Trophoblast cell (in vitro differentiated cells and primary cell): ENCODE measurements at regions not wholly inside any gene's neighbourhood (a gene's known extent, or its start where the extent isn't known, plus 50 kb on each side); places are given as distances from the start of the nearest gene placed in this dataset.
"Not testable (repeated sequence)": the region's sequence is repeated elsewhere in the genome, so short reads cannot be mapped to it uniquely, and the experiment has no call there.

Experiments
- DNase-seq, 2 donors: peaks; one replicate each; pipeline ENCODE4 v3.0.0-alpha.2; 2016
- H2AFZ ChIP-seq: 2 replicates; pipeline ENCODE4 v1.6.1; 2013; ENCODE audit warnings: low read length, moderate library complexity, mild to moderate bottlenecking; ENCODE audit not compliant: insufficient read depth, poor library complexity
- H2AK5ac ChIP-seq: 2 replicates; pipeline ENCODE4 v1.6.1; 2013; ENCODE audit warnings: mild to moderate bottlenecking, low read length
- H2BK120ac ChIP-seq: 2 replicates; pipeline ENCODE4 v1.6.1; 2013; ENCODE audit warnings: low read length, mild to moderate bottlenecking, moderate library complexity; ENCODE audit not compliant: insufficient read depth, poor library complexity
- H2BK12ac ChIP-seq: 2 replicates; pipeline ENCODE4 v1.6.1; 2013; ENCODE audit warnings: mild to moderate bottlenecking, low read length, moderate library complexity
- H2BK5ac ChIP-seq: 2 replicates; pipeline ENCODE4 v1.6.1; 2013; ENCODE audit warnings: low read length, low read depth, moderate library complexity, mild to moderate bottlenecking; ENCODE audit not compliant: poor library complexity
- H3K14ac ChIP-seq: 2 replicates; pipeline ENCODE4 v1.6.1; 2013; ENCODE audit warnings: mild to moderate bottlenecking, low read length
- H3K18ac ChIP-seq: 2 replicates; pipeline ENCODE4 v1.6.1; 2013; ENCODE audit warnings: mild to moderate bottlenecking, low read length
- H3K23ac ChIP-seq: 2 replicates; pipeline ENCODE4 v1.6.1; 2013; ENCODE audit warnings: low read length
- H3K27ac ChIP-seq: 2 replicates; pipeline ENCODE4 v1.5.1; 2013; ENCODE audit warnings: low read depth, mild to moderate bottlenecking, inconsistent platforms, low read length, moderate library complexity
- H3K27me3 ChIP-seq: 2 replicates; pipeline ENCODE4 v1.6.1; 2013; ENCODE audit warnings: inconsistent platforms, mild to moderate bottlenecking, low read length, moderate library complexity; ENCODE audit not compliant: insufficient read depth
- H3K36me3 ChIP-seq, 2 experiments: 1 replicate in 1 of 2; 2 replicates in 1 of 2; pipeline ENCODE4 v1.6.1; 2013; ENCODE audit warnings: low read length in 2 of 2, mild to moderate bottlenecking in 2 of 2, moderate library complexity in 1 of 2; ENCODE audit not compliant: insufficient read depth in 2 of 2, control insufficient read depth in 1 of 2
- H3K4ac ChIP-seq: 2 replicates; pipeline ENCODE4 v1.6.1; 2013; ENCODE audit warnings: low read depth, mild to moderate bottlenecking, low read length, moderate library complexity
- H3K4me1 ChIP-seq, 2 experiments: 1 replicate in 1 of 2; 2 replicates in 1 of 2; pipeline ENCODE4 v1.6.1; 2013; ENCODE audit warnings: low read length in 2 of 2, mild to moderate bottlenecking in 2 of 2, moderate library complexity in 1 of 2; ENCODE audit not compliant: insufficient read depth in 2 of 2, control insufficient read depth in 1 of 2
- H3K4me2 ChIP-seq: 2 replicates; pipeline ENCODE4 v1.6.1; 2013; ENCODE audit warnings: inconsistent platforms, mild to moderate bottlenecking, low read length, moderate library complexity
- H3K4me3 ChIP-seq: 2 replicates; pipeline ENCODE4 v1.5.1; 2013; ENCODE audit warnings: mild to moderate bottlenecking, low read depth, low read length, inconsistent platforms
- H3K79me1 ChIP-seq: one replicate; pipeline ENCODE4 v1.6.1; 2013; ENCODE audit warnings: low read length
- H3K79me2 ChIP-seq: 2 replicates; pipeline ENCODE4 v1.6.1; 2013; ENCODE audit warnings: low read length, mild to moderate bottlenecking; ENCODE audit not compliant: control insufficient read depth, insufficient read depth, poor library complexity
- H3K9ac ChIP-seq: 2 replicates; pipeline ENCODE4 v1.6.1; 2013; ENCODE audit warnings: mild to moderate bottlenecking, low read length
- H3K9me3 ChIP-seq: 2 replicates; pipeline ENCODE4 v1.6.1; 2013; ENCODE audit warnings: low read depth, mild to moderate bottlenecking, control low read depth, inconsistent platforms, low read length; ENCODE audit not compliant: insufficient read depth
- H4K12ac ChIP-seq: 2 replicates; pipeline ENCODE4 v1.6.1; 2013; ENCODE audit warnings: low read depth, mild to moderate bottlenecking, low read length, moderate library complexity
- H4K8ac ChIP-seq: 2 replicates; pipeline ENCODE4 v1.6.1; 2013; ENCODE audit warnings: low read depth, mild to moderate bottlenecking, low read length, moderate library complexity
- H4K91ac ChIP-seq: one replicate; pipeline ENCODE4 v1.6.1; 2013; ENCODE audit warnings: low read depth, mild to moderate bottlenecking, low read length, moderate library complexity
- WGBS: extraction: QIAGEN DNeasy Blood & Tissue Kit; methylation state at CpG from one replicate; pipeline ENCODE4 v1.1.7; 2013; ENCODE audit warnings: missing lambda C conversion rate; ENCODE audit not compliant: insufficient read length, insufficient coverage; ENCODE audit errors: extremely low coverage; 5-methylcytosine and 5-hydroxymethylcytosine counted together

- H3K79me2 ChIP-seq, DNase-seq, H3K36me3 ChIP-seq, H3K14ac ChIP-seq, H3K27ac ChIP-seq, H2AK5ac ChIP-seq, H4K8ac ChIP-seq, H3K4me2 ChIP-seq, H3K23ac ChIP-seq, H4K12ac ChIP-seq, H2AFZ ChIP-seq, H3K18ac ChIP-seq, H3K4ac ChIP-seq, H4K91ac ChIP-seq, H3K9ac ChIP-seq, H2BK5ac ChIP-seq, H3K4me3 ChIP-seq, H3K79me1 ChIP-seq, H3K9me3 ChIP-seq, H2BK12ac ChIP-seq, H3K27me3 ChIP-seq, H3K4me1 ChIP-seq, H2BK120ac ChIP-seq: not testable (repeated sequence)
- WGBS, result no CpG with 5 or more reads among the region's 7 CpGs
Measured at GRCh38 chr6:148645049-148645448, 101.8 kb upstream of the UST start.

- Histone ChIP-seq H4K8ac (no peak overlapping the region), H3K4ac (no peak overlapping the region), H3K4me3 (no peak overlapping the region), H2AK5ac (no peak overlapping the region), H3K79me2 (no peaks in the 10 kb centered on the region), H2BK120ac (no peak overlapping the region), H2BK5ac (no peak overlapping the region), H3K23ac (no peak overlapping the region), H3K14ac (no peak overlapping the region), H3K9me3 (peaks cover 3% of the 10 kb centered on the region), H3K4me1 (no peaks in the 10 kb centered on the region), H3K36me3 (no peaks in the 10 kb centered on the region), H4K12ac (no peak overlapping the region), H3K79me1 (no peaks in the 10 kb centered on the region), H3K18ac (no peak overlapping the region), H3K9ac (no peak overlapping the region), H3K27ac (no peak overlapping the region), H2AFZ (no peak overlapping the region), H3K27me3 (no peaks in the 10 kb centered on the region), H4K91ac (no peak overlapping the region), H2BK12ac (no peak overlapping the region), H3K4me2 (no peak overlapping the region)
- DNase-seq, result no peak
- WGBS, result no CpG with 5 or more reads among the region's 4 CpGs
Measured at GRCh38 chr6:148648754-148649453, 97.9 kb upstream of the UST start.

DNA sequence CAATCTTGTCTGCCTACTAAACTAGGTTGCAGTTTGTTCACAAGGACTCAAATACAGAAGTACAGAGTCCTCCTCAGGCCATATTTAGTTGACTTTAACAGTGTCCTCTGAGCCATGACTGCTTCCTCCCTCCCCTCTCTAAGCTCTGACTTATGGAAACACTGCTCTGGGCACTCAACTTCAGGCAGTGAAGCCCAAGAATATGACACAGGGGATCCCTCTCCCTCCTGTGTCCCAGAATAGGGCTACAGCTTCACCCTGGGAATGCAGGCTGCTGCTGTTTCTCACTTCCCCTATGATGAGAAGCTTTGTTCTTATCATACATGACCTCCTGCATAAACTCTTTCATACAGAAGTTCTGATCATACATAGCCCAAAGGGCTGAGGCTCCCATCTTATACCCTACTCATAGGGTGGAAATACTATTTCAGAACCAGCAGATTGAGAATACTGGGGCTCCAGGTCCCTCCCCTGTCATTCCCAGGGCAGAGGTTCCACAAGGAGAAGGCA is 97.3 kb upstream of the UST start:
- H3K4me2 ChIP-seq, result no peak overlapping the region
- no peaks in the 10 kb centered on the region for H3K36me3 ChIP-seq
- H3K4me3 ChIP-seq, result no peak overlapping the region
- H3K27ac ChIP-seq, result no peak overlapping the region
- DNase-seq, result no peak
- H3K4me1 ChIP-seq, result no peaks in the 10 kb centered on the region
- H4K12ac ChIP-seq, result no peak overlapping the region
- H3K79me2 ChIP-seq, result no peaks in the 10 kb centered on the region
- H2BK5ac ChIP-seq, result no peak overlapping the region
- peaks cover 3% of the 10 kb centered on the region for H3K9me3 ChIP-seq
- no peak overlapping the region for H3K18ac ChIP-seq
- no peak overlapping the region for H2BK120ac ChIP-seq
- no peak overlapping the region for H2BK12ac ChIP-seq
- H3K79me1 ChIP-seq, result no peaks in the 10 kb centered on the region
- H3K4ac ChIP-seq, result no peak overlapping the region
- H4K91ac ChIP-seq, result no peak overlapping the region
- no peak overlapping the region for H2AK5ac ChIP-seq
- no peak overlapping the region for H2AFZ ChIP-seq
- H4K8ac ChIP-seq, result no peak overlapping the region
- no peak overlapping the region for H3K14ac ChIP-seq
- no peak overlapping the region for H3K9ac ChIP-seq
- H3K23ac ChIP-seq, result no peak overlapping the region
- H3K27me3 ChIP-seq, result no peaks in the 10 kb centered on the region

DNA sequence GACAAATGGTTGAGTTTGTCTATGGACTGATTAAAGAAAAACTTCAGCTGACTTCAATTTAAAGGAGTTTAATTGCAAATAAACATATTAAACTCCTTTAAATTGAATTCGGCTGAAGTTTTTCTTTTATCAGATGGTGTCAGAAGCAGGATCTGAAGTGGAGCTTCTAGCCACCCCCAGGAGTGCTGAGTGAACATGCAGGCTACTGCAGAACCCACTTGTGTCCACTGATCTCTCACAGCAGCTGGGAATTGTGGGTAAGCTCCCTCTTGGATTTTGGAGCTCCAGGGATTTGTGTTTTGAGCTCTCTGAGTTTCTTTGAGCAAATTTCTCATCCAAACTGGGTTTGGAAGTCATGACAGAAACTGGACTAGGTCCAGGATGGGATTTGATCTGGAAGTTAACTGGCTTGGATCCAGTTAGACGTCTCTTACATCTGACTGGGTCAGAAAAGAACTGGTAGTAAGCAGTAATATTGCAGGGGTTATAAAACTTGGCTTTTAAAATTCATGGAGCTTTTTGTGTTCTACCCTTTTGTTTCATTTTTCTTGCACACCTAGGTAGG is 95.8 kb upstream of the UST start:
- Histone ChIP-seq H3K4me1 (no peaks in the 10 kb centered on the region), H3K36me3 (no peaks in the 10 kb centered on the region)
- no peak for DNase-seq

More for the DNA sequence above, 95.8 kb upstream of the UST start:
- Histone ChIP-seq H3K4me2 (no peak overlapping the region), H3K27me3 (no peaks in the 10 kb centered on the region), H3K14ac (no peak overlapping the region), H3K27ac (no peak overlapping the region), H3K9me3 (peaks cover 3% of the 10 kb centered on the region), H3K4me3 (no peak overlapping the region), H4K12ac (no peak overlapping the region), H2BK120ac (no peak overlapping the region), H2BK5ac (no peak overlapping the region), H3K18ac (no peak overlapping the region), H4K91ac (no peak overlapping the region), H2BK12ac (no peak overlapping the region), H2AFZ (no peak overlapping the region), H2AK5ac (no peak overlapping the region), H3K79me1 (no peaks in the 10 kb centered on the region), H3K9ac (no peak overlapping the region), H4K8ac (no peak overlapping the region), H3K4ac (no peak overlapping the region), H3K23ac (no peak overlapping the region), H3K79me2 (no peaks in the 10 kb centered on the region)
- WGBS, result no CpG with 5 or more reads among the region's 2 CpGs
